ENCODE measurements at regions not wholly inside any gene's neighbourhood (a gene's known extent, or its start where the extent isn't known, plus 50 kb on each side); places are given as distances from the start of the nearest gene placed in this dataset.

GRCh38 chr10:120978589-120979252, 127.6 kb downstream of the WDR11 start:
- no peak for ATAC-seq
- Histone ChIP-seq H3K36me3 (ENCODE audit: insufficient read depth) (no peaks in the 10 kb centered on the region; the same call in 1 of the 2 replicates), H3K79me2 (replicated peaks; ENCODE audit: insufficient read depth) (no peaks in the 10 kb centered on the region), H3F3A (replicated peaks; ENCODE audit: low read depth) (no peaks in the 10 kb centered on the region), H4K20me1 (replicated peaks; ENCODE audit: insufficient read depth) (no peaks in the 10 kb centered on the region), H3K4me1 (ENCODE audit: insufficient read depth) (peaks cover 32% of the 10 kb centered on the region), H3K4me2 (peak overlapping the region; percentile 83), H3K9me2 (ENCODE audit: insufficient read depth) (0 out of 2 replicates have a peak, but pooled peaks cover 2% of the 10 kb centered on the region), H3K27me3 (ENCODE audit: insufficient read depth) (peaks cover 24% of the 10 kb centered on the region), H3K4me3 (peak overlapping the region; percentile 55), H2AFZ (peak overlapping the region; percentile 61; the same call in 1 of the 2 replicates), H3K27ac (ENCODE audit: low read depth) (no peak overlapping the region)
- peaks cover 15% of the 10 kb centered on the region for H3K36me3 Mint-ChIP-seq (ENCODE audit: low read depth)
- TF ChIP-seq EZH2 (IDR thresholded peaks at IDR 0.05; ENCODE audit: low read depth, unreplicated experiment) (no peak), CTCF (conservative IDR thresholded peaks at IDR 0.05; ENCODE audit: low read depth in 2 of 2) (no peak), EZH2phosphoT487 (IDR thresholded peaks at IDR 0.05; ENCODE audit: unreplicated experiment) (no peak), CREB1 (CRISPR knock-in tag; IDR thresholded peaks at IDR 0.05; ENCODE audit: low read depth) (no peak), ZNF114 (CRISPR knock-in tag; IDR thresholded peaks at IDR 0.05) (no peak), NANOG (IDR thresholded peaks at IDR 0.05; ENCODE audit: borderline replicate concordance) (no peak)
- peaks cover 23% of the 10 kb centered on the region for H3K9me3 Mint-ChIP-seq
- DNase-seq (ENCODE audit: low spot score): no peak
- peaks cover 29% of the 10 kb centered on the region for H3K27me3 Mint-ChIP-seq (ENCODE audit: insufficient read depth, low read depth, poor library complexity)
- peak overlapping the region; percentile 76; the same call in 2 of the 3 replicates for H3K4me3 Mint-ChIP-seq
- no peak overlapping the region for H3K27ac Mint-ChIP-seq
- peaks cover 41% of the 10 kb centered on the region for H3K4me1 Mint-ChIP-seq

DNA sequence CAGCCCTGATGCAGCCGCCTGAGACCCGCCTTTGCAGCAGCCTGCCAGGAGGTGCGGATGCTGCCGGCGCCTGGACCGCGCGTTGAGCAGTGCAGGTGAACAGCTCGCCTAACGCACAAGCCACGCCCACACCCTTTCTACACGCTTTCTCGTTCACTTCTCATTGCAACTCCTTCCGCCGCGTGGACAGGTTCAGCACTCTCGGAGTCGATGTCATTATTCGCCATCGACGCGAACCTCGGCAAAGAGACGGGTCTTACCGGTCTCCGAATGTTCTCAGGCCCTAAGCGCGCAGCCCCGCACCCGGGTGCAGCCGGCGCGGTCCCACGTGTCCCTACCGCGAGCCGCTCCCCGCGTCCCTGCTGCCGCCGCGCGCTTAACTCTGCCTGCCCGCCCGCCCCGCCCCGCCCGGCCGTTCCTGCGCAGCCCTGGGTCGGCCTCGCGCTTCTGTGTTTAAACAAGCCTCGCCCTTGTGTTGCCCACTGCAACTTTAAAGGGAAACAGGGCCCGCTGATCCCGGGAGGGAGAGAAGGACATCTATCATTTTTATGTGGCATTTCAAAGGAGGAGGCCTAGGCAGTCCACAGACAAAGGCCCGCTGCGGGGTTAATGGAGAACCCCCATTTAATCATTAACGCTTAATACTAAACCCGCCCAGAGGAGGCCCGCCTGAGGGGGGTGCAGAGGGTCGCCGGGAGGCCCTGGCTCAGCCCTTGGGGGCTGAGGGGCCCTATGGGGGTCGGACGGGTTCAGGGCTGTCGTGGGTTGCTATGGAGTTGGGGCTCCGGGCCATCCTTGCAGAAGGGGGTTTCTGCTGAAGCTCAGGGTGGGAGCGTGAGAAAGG, 128.5 kb downstream of the WDR11 start:
- peaks cover 7% of the 10 kb centered on the region; the same call in 2 of the 3 replicates for H3K36me3 Mint-ChIP-seq (ENCODE audit: low read depth)
- H2AFZ ChIP-seq: peak overlapping the region; percentile 92
- no peak overlapping the region; the same call in 1 of the 2 replicates for H3K27ac Mint-ChIP-seq
- TF ChIP-seq NANOG (IDR thresholded peaks at IDR 0.05; ENCODE audit: borderline replicate concordance): no peak
- TF ChIP-seq ZNF114 (CRISPR knock-in tag; IDR thresholded peaks at IDR 0.05): no peak
- no peak for TF ChIP-seq EZH2phosphoT487 (IDR thresholded peaks at IDR 0.05; ENCODE audit: unreplicated experiment)
- TF ChIP-seq, protein P1, sequence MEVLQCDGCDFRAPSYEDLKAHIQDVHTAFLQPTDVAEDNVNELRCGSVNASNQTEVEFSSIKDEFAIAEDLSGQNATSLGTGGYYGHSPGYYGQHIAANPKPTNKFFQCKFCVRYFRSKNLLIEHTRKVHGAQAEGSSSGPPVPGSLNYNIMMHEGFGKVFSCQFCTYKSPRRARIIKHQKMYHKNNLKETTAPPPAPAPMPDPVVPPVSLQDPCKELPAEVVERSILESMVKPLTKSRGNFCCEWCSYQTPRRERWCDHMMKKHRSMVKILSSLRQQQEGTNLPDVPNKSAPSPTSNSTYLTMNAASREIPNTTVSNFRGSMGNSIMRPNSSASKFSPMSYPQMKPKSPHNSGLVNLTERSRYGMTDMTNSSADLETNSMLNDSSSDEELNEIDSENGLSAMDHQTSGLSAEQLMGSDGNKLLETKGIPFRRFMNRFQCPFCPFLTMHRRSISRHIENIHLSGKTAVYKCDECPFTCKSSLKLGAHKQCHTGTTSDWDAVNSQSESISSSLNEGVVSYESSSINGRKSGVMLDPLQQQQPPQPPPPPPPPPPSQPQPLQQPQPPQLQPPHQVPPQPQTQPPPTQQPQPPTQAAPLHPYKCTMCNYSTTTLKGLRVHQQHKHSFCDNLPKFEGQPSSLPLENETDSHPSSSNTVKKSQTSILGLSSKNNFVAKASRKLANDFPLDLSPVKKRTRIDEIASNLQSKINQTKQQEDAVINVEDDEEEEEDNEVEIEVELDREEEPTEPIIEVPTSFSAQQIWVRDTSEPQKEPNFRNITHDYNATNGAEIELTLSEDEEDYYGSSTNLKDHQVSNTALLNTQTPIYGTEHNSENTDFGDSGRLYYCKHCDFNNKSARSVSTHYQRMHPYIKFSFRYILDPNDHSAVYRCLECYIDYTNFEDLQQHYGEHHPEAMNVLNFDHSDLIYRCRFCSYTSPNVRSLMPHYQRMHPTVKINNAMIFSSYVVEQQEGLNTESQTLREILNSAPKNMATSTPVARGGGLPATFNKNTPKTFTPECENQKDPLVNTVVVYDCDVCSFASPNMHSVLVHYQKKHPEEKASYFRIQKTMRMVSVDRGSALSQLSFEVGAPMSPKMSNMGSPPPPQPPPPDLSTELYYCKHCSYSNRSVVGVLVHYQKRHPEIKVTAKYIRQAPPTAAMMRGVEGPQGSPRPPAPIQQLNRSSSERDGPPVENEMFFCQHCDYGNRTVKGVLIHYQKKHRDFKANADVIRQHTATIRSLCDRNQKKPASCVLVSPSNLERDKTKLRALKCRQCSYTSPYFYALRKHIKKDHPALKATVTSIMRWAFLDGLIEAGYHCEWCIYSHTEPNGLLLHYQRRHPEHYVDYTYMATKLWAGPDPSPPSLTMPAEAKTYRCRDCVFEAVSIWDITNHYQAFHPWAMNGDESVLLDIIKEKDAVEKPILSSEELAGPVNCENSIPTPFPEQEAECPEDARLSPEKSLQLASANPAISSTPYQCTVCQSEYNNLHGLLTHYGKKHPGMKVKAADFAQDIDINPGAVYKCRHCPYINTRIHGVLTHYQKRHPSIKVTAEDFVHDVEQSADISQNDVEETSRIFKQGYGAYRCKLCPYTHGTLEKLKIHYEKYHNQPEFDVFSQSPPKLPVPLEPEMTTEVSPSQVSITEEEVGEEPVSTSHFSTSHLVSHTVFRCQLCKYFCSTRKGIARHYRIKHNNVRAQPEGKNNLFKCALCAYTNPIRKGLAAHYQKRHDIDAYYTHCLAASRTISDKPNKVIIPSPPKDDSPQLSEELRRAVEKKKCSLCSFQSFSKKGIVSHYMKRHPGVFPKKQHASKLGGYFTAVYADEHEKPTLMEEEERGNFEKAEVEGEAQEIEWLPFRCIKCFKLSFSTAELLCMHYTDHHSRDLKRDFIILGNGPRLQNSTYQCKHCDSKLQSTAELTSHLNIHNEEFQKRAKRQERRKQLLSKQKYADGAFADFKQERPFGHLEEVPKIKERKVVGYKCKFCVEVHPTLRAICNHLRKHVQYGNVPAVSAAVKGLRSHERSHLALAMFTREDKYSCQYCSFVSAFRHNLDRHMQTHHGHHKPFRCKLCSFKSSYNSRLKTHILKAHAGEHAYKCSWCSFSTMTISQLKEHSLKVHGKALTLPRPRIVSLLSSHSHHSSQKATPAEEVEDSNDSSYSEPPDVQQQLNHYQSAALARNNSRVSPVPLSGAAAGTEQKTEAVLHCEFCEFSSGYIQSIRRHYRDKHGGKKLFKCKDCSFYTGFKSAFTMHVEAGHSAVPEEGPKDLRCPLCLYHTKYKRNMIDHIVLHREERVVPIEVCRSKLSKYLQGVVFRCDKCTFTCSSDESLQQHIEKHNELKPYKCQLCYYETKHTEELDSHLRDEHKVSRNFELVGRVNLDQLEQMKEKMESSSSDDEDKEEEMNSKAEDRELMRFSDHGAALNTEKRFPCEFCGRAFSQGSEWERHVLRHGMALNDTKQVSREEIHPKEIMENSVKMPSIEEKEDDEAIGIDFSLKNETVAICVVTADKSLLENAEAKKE (CRISPR knock-in tag; IDR thresholded peaks at IDR 0.05): no peak
- TF ChIP-seq ZNF331 (CRISPR knock-in tag; IDR thresholded peaks at IDR 0.05; ENCODE audit: low read depth): no peak

More for the DNA sequence above, 128.5 kb downstream of the WDR11 start:
- Histone ChIP-seq H3K36me3 (ENCODE audit: insufficient read depth) (no peaks in the 10 kb centered on the region), H4K20me1 (replicated peaks; ENCODE audit: insufficient read depth) (no peaks in the 10 kb centered on the region), H3K27ac (ENCODE audit: low read depth) (no peak overlapping the region), H3K79me2 (replicated peaks; ENCODE audit: insufficient read depth) (no peaks in the 10 kb centered on the region), H3K27me3 (ENCODE audit: insufficient read depth) (peaks cover 24% of the 10 kb centered on the region), H3K4me1 (ENCODE audit: insufficient read depth) (peaks cover 32% of the 10 kb centered on the region), H3K9me2 (ENCODE audit: insufficient read depth) (no peaks in the 10 kb centered on the region), H3K4me3 (peak overlapping the region; percentile 55), H3K4me2 (peak overlapping the region; percentile 83), H3F3A (replicated peaks; ENCODE audit: low read depth) (no peaks in the 10 kb centered on the region)
- H3K4me1 Mint-ChIP-seq: peaks cover 42% of the 10 kb centered on the region
- H3K4me3 Mint-ChIP-seq: peak overlapping the region; percentile 76
- H3K9me3 Mint-ChIP-seq: peaks cover 16% of the 10 kb centered on the region
- DNase-seq (ENCODE audit: low spot score) (peak; percentile 92), ATAC-seq (peak; percentile 80)
- peaks cover 29% of the 10 kb centered on the region for H3K27me3 Mint-ChIP-seq (ENCODE audit: insufficient read depth, low read depth, poor library complexity)

Data from GM23338 (cell line).